ENCODE measurements at regions not wholly inside any gene's neighbourhood (a gene's known extent, or its start where the extent isn't known, plus 50 kb on each side); places are given as distances from the start of the nearest gene placed in this dataset.
"Not testable (repeated sequence)": the region's sequence is repeated elsewhere in the genome, so short reads cannot be mapped to it uniquely, and the experiment has no call there.

GRCh38 chr4:15164571-15164970, 162.3 kb downstream of the CPEB2 start:
- no peak for DNase-seq

- no peak for DNase-seq
These were observed 165.5 kb downstream of the CPEB2 start for GRCh38 chr4:15167743-15168142.

- DNase-seq, result no peak
These were observed 166.5 kb downstream of the CPEB2 start for GRCh38 chr4:15168759-15169158.

GRCh38 chr4:15171725-15172124, 169.4 kb downstream of the CPEB2 start:
- DNase-seq, result no peak

- DNase-seq, result no peak
These were observed 171.0 kb downstream of the CPEB2 start for GRCh38 chr4:15173251-15173650.

GRCh38 chr4:15174168-15174567, 171.9 kb downstream of the CPEB2 start:
- DNase-seq, result not testable (repeated sequence)

- DNase-seq, result not testable (repeated sequence)
These were observed 177.6 kb downstream of the CPEB2 start for GRCh38 chr4:15179842-15180241.

- DNase-seq, result no peak
These were observed 180.4 kb downstream of the CPEB2 start for GRCh38 chr4:15182600-15183220.

GRCh38 chr4:15186149-15186548, 183.9 kb downstream of the CPEB2 start:
- DNase-seq, result no peak

GRCh38 chr4:15186806-15187205, 184.5 kb downstream of the CPEB2 start:
- no peak for DNase-seq

GRCh38 chr4:15188605-15189539, 186.6 kb downstream of the CPEB2 start:
- no peak for DNase-seq

GRCh38 chr4:15194520-15194919, 192.2 kb downstream of the CPEB2 start:
- no peak for DNase-seq

- no peak for DNase-seq
These were observed 194.7 kb downstream of the CPEB2 start for GRCh38 chr4:15197005-15197404.

GRCh38 chr4:15198070-15198727, 195.9 kb downstream of the CPEB2 start:
- no peak for DNase-seq

GRCh38 chr4:15201782-15202181, 199.5 kb downstream of the CPEB2 start:
- DNase-seq, result no peak

GRCh38 chr4:15202481-15202880, 200.2 kb downstream of the CPEB2 start:
- DNase-seq, result no peak

GRCh38 chr4:15206526-15206925, 204.2 kb downstream of the CPEB2 start:
- not testable (repeated sequence) for DNase-seq

- no peak for DNase-seq
These were observed 211.2 kb downstream of the CPEB2 start for GRCh38 chr4:15213302-15213970.

- no peak for DNase-seq
These were observed 212.7 kb upstream of the C1QTNF7 start for GRCh38 chr4:15215109-15215508.

- DNase-seq, result no peak
These were observed 201.6 kb upstream of the C1QTNF7 start for GRCh38 chr4:15226203-15226602.

- DNase-seq, result peak; percentile 66
These were observed 196.4 kb upstream of the C1QTNF7 start for GRCh38 chr4:15231265-15232091.
